ENCODE measurements at regions not wholly inside any gene's neighbourhood (a gene's known extent, or its start where the extent isn't known, plus 50 kb on each side); places are given as distances from the start of the nearest gene placed in this dataset.

GRCh38 chrX:87728459-87728858 is 210.9 kb downstream of the KLHL4 start:
- H3K27ac ChIP-seq (ENCODE audit: low read length in 2 of 2), result no peak overlapping the region
- POLR2A ChIA-PET, result no interaction called here
- H3K27ac Mint-ChIP-seq, result no peak overlapping the region
- H3K4me3 ChIP-seq (ENCODE audit: control extremely low read depth in 1 of 5, extremely low read depth in 1 of 5, insufficient read depth in 1 of 5, low read depth in 2 of 5, low read length in 4 of 5), result no peak overlapping the region
- 93% methylated on average over 2 of the region's 7 CpGs for WGBS (ENCODE audit: insufficient coverage)
- no peak for TF ChIP-seq CTCF (IDR thresholded peaks at IDR 0.05)
- no peak for TF ChIP-seq EZH2 (IDR thresholded peaks at IDR 0.05; ENCODE audit: borderline replicate concordance, insufficient read depth, low read depth, low read length, poor library complexity, severe bottlenecking)
- peaks cover 2% of the 10 kb centered on the region for H3K9me3 Mint-ChIP-seq (ENCODE audit: insufficient read depth)
- ATAC-seq (ENCODE audit: low read depth) (no peak), DNase-seq (no peak)
- no peaks in the 10 kb centered on the region for H3K36me3 ChIP-seq (replicated peaks in 1 of 2; ENCODE audit: control extremely low read depth in 1 of 2, control insufficient read depth in 1 of 2, extremely low read depth in 1 of 2, insufficient read depth in 2 of 2, low read length in 1 of 2)
- H3K79me2 ChIP-seq (ENCODE audit: control insufficient read depth, insufficient read depth, low read length), result no peaks in the 10 kb centered on the region
- no peaks in the 10 kb centered on the region for H3K27me3 ChIP-seq (replicated peaks in 1 of 4; ENCODE audit: control extremely low read depth in 1 of 4, control insufficient read depth in 3 of 4, insufficient read depth in 4 of 4, low read length in 3 of 4)
- no peaks in the 10 kb centered on the region for H3K9me3 ChIP-seq (ENCODE audit: control extremely low read depth in 1 of 3, control insufficient read depth in 2 of 3, insufficient read depth in 1 of 3, low read length in 2 of 3)
- intact Hi-C loops (cut with micrococcal nuclease), result no loop called here
- H3K4me3 Mint-ChIP-seq, result no peak overlapping the region
- no peaks in the 10 kb centered on the region for H3K27me3 Mint-ChIP-seq
- H3K4me2 ChIP-seq (replicated peaks; ENCODE audit: low read depth, low read length, poor library complexity, severe bottlenecking), result no peak overlapping the region
- H2AFZ ChIP-seq (ENCODE audit: insufficient read depth, low read depth, low read length, poor library complexity, severe bottlenecking), result no peak overlapping the region
- no peak overlapping the region for H3K9ac ChIP-seq (ENCODE audit: low read length)
- H3K4me1 Mint-ChIP-seq, result no peaks in the 10 kb centered on the region
- CTCF ChIA-PET, result no interaction called here
- H4K20me1 ChIP-seq (ENCODE audit: control insufficient read depth, insufficient read depth, low read length, poor library complexity, severe bottlenecking), result no peaks in the 10 kb centered on the region
- no peaks in the 10 kb centered on the region for H3K4me1 ChIP-seq (ENCODE audit: control insufficient read depth in 2 of 2, insufficient read depth in 2 of 2, low read length in 2 of 2)

GRCh38 chrX:87732133-87732532 is 214.5 kb downstream of the KLHL4 start:
- POLR2A ChIA-PET, result no interaction called here

More at GRCh38 chrX:87732133-87732532, 214.5 kb downstream of the KLHL4 start:
- CTCF ChIA-PET, result no interaction called here
- intact Hi-C loops (cut with micrococcal nuclease), result no loop called here
- Histone ChIP-seq H3K79me2 (ENCODE audit: control insufficient read depth, insufficient read depth, low read length) (no peaks in the 10 kb centered on the region), H3K4me1 (ENCODE audit: control insufficient read depth in 2 of 2, insufficient read depth in 2 of 2, low read length in 2 of 2) (no peaks in the 10 kb centered on the region), H2AFZ (ENCODE audit: insufficient read depth, low read depth, low read length, poor library complexity, severe bottlenecking) (no peak overlapping the region), H3K9ac (ENCODE audit: low read length) (no peak overlapping the region), H3K36me3 (replicated peaks in 1 of 2; ENCODE audit: control extremely low read depth in 1 of 2, control insufficient read depth in 1 of 2, extremely low read depth in 1 of 2, insufficient read depth in 2 of 2, low read length in 1 of 2) (no peaks in the 10 kb centered on the region), H3K27ac (ENCODE audit: low read length in 2 of 2) (no peak overlapping the region), H3K4me3 (ENCODE audit: control extremely low read depth in 1 of 5, extremely low read depth in 1 of 5, insufficient read depth in 1 of 5, low read depth in 2 of 5, low read length in 4 of 5) (no peak overlapping the region), H3K9me3 (ENCODE audit: control extremely low read depth in 1 of 3, control insufficient read depth in 2 of 3, insufficient read depth in 1 of 3, low read length in 2 of 3) (no peaks in the 10 kb centered on the region), H3K27me3 (replicated peaks in 1 of 4; ENCODE audit: control extremely low read depth in 1 of 4, control insufficient read depth in 3 of 4, insufficient read depth in 4 of 4, low read length in 3 of 4) (no peaks in the 10 kb centered on the region), H4K20me1 (ENCODE audit: control insufficient read depth, insufficient read depth, low read length, poor library complexity, severe bottlenecking) (no peaks in the 10 kb centered on the region), H3K4me2 (replicated peaks; ENCODE audit: low read depth, low read length, poor library complexity, severe bottlenecking) (no peak overlapping the region)
- Mint-ChIP-seq H3K9me3 (ENCODE audit: insufficient read depth) (peaks cover 2% of the 10 kb centered on the region), H3K27me3 (no peaks in the 10 kb centered on the region), H3K27ac (no peak overlapping the region), H3K4me1 (no peaks in the 10 kb centered on the region), H3K4me3 (no peak overlapping the region)
- DNase-seq, result no peak
- TF ChIP-seq EZH2 (IDR thresholded peaks at IDR 0.05; ENCODE audit: borderline replicate concordance, insufficient read depth, low read depth, low read length, poor library complexity, severe bottlenecking), result no peak
- TF ChIP-seq CTCF (IDR thresholded peaks at IDR 0.05), result no peak
- ATAC-seq (ENCODE audit: low read depth), result no peak
